ENCODE measurements at regions not wholly inside any gene's neighbourhood (a gene's known extent, or its start where the extent isn't known, plus 50 kb on each side); places are given as distances from the start of the nearest gene placed in this dataset.

GRCh38 chr15:87215100-87215499 is 1041.4 kb downstream of the NTRK3 start (continued):
- no peak for TF ChIP-seq ETS1 (IDR thresholded peaks at IDR 0.05)
- no peak for TF ChIP-seq REST (IDR thresholded peaks at IDR 0.05; ENCODE audit: unreplicated experiment)
- no peak for TF ChIP-seq JUNB (IDR thresholded peaks at IDR 0.05; ENCODE audit: unreplicated experiment)
- TF ChIP-seq STAT1 (IDR thresholded peaks at IDR 0.05; ENCODE audit: unreplicated experiment) = no peak
- TF ChIP-seq CTCF (conservative IDR thresholded peaks at IDR 0.05; ENCODE audit: low read depth in 2 of 2) = no peak
- TF ChIP-seq ZNF331 (CRISPR knock-in tag; IDR thresholded peaks at IDR 0.05; ENCODE audit: low read depth) = no peak
- no peak for TF ChIP-seq CREB1 (CRISPR knock-in tag; IDR thresholded peaks at IDR 0.05; ENCODE audit: low read depth)
- TF ChIP-seq EZH2phosphoT487 (IDR thresholded peaks at IDR 0.05; ENCODE audit: unreplicated experiment) = no peak

- H3K27ac Mint-ChIP-seq = no peak overlapping the region
- TF ChIP-seq STAT1 (IDR thresholded peaks at IDR 0.05; ENCODE audit: unreplicated experiment) (no peak), ETS1 (IDR thresholded peaks at IDR 0.05) (no peak), CTCF (conservative IDR thresholded peaks at IDR 0.05; ENCODE audit: low read depth in 2 of 2) (no peak), ZNF114 (CRISPR knock-in tag; IDR thresholded peaks at IDR 0.05) (no peak), CREB1 (CRISPR knock-in tag; IDR thresholded peaks at IDR 0.05; ENCODE audit: low read depth) (no peak)
These were observed 1042.9 kb downstream of the NTRK3 start for GRCh38 chr15:87213626-87214025.

More at GRCh38 chr15:87213626-87214025, 1042.9 kb downstream of the NTRK3 start:
- Histone ChIP-seq H3K9me2 (ENCODE audit: insufficient read depth) (no peaks in the 10 kb centered on the region; the same call in 1 of the 2 replicates), H3F3A (replicated peaks; ENCODE audit: low read depth) (no peaks in the 10 kb centered on the region), H3K27me3 (ENCODE audit: insufficient read depth) (peaks cover 4% of the 10 kb centered on the region; the same call in 1 of the 2 replicates), H3K4me3 (no peak overlapping the region), H3K27ac (ENCODE audit: low read depth) (no peak overlapping the region), H2AFZ (no peak overlapping the region), H3K4me2 (no peak overlapping the region), H4K20me1 (replicated peaks; ENCODE audit: insufficient read depth) (no peaks in the 10 kb centered on the region), H3K79me2 (replicated peaks; ENCODE audit: insufficient read depth) (no peaks in the 10 kb centered on the region), H3K36me3 (ENCODE audit: insufficient read depth) (no peaks in the 10 kb centered on the region), H3K4me1 (ENCODE audit: insufficient read depth) (peaks cover 10% of the 10 kb centered on the region)
- DNase-seq (ENCODE audit: low spot score) (no peak), ATAC-seq (no peak)
- Mint-ChIP-seq H3K4me1 (peaks cover 9% of the 10 kb centered on the region), H3K36me3 (ENCODE audit: low read depth) (no peaks in the 10 kb centered on the region), H3K27me3 (ENCODE audit: insufficient read depth, low read depth, poor library complexity) (no peaks in the 10 kb centered on the region), H3K4me3 (no peak overlapping the region), H3K9me3 (no peaks in the 10 kb centered on the region; the same call in 2 of the 3 replicates)
